ENCODE measurements at regions not wholly inside any gene's neighbourhood (a gene's known extent, or its start where the extent isn't known, plus 50 kb on each side); places are given as distances from the start of the nearest gene placed in this dataset.

- no peak for TF ChIP-seq EZH2 (IDR thresholded peaks at IDR 0.05; ENCODE audit: insufficient read depth, poor library complexity, severe bottlenecking)
- no peak for TF ChIP-seq EZH2phosphoT487 (IDR thresholded peaks at IDR 0.05; ENCODE audit: insufficient read depth, low read depth)
These were observed 1265.3 kb upstream of the ADGRL2 start for GRCh38 chr1:80535466-80535865.

Measured in GM23248 (cell line).